Stomach smooth muscle (tissue), 2 donors: ENCODE measurements at regions not wholly inside any gene's neighbourhood (a gene's known extent, or its start where the extent isn't known, plus 50 kb on each side); places are given as distances from the start of the nearest gene placed in this dataset.

ENCODE experiments used
- H3K27ac ChIP-seq: one replicate; pipeline ENCODE4 v1.7.0; 2013; ENCODE audit warnings: mild to moderate bottlenecking, low read length, inconsistent platforms
- H3K27me3 ChIP-seq, 2 donors: one replicate each; pipeline ENCODE4 v1.7.0; 2013; ENCODE audit warnings: low read length in 2 of 2; ENCODE audit not compliant: insufficient read depth in 2 of 2, control insufficient read depth in 1 of 2
- H3K36me3 ChIP-seq, 2 donors: one replicate each; pipeline ENCODE4 v1.7.0; 2013; ENCODE audit warnings: low read length in 2 of 2; ENCODE audit not compliant: control insufficient read depth in 2 of 2, insufficient read depth in 2 of 2
- H3K4me1 ChIP-seq: one replicate; pipeline ENCODE4 v1.7.0; 2013; ENCODE audit warnings: low read length; ENCODE audit not compliant: control insufficient read depth, insufficient read depth
- H3K4me3 ChIP-seq, 2 donors: one replicate each; pipeline ENCODE4 v1.7.0; 2013; ENCODE audit warnings: low read length in 2 of 2
- H3K9ac ChIP-seq, 2 donors: one replicate each; pipeline ENCODE4 v1.7.0; 2013; ENCODE audit warnings: low read length in 2 of 2, mild to moderate bottlenecking in 1 of 2
- H3K9me3 ChIP-seq, 2 donors: one replicate each; pipeline ENCODE4 v1.7.0; 2013; ENCODE audit warnings: low read length in 2 of 2; ENCODE audit not compliant: control insufficient read depth in 2 of 2
- donor health status: healthy.
- donor health status: Pancreatic carcinoma.

- no peaks in the 10 kb centered on the region for H3K4me1 ChIP-seq
- no peak overlapping the region for H3K27ac ChIP-seq
- no peaks in the 10 kb centered on the region for H3K27me3 ChIP-seq
- no peaks in the 10 kb centered on the region for H3K36me3 ChIP-seq
- H3K9me3 ChIP-seq, result no peaks in the 10 kb centered on the region
- H3K4me3 ChIP-seq, result no peak overlapping the region
- no peak overlapping the region for H3K9ac ChIP-seq
These were observed 61.0 kb upstream of the ZDHHC17 start for GRCh38 chr12:76702946-76703345.

DNA sequence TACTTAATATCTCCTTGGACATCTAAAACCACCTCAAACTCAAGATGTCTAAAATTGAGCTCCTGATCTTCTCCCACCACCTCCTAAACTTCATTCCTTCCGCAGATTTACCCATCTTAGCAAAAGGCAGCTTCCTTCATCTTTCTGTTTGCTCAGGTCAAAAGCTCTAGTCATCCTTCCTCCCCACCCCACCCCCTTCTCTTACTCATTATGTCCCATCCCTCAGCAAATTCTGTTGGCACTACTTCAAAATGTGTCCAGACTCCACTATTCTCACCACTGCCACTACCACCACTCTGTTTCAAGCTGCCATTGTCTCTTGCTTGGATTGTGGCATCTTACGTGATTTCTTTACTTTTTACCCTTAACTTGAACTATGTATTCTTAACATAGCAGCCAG is 59.2 kb upstream of the ZDHHC17 start:
- Histone ChIP-seq H3K4me1 (no peaks in the 10 kb centered on the region), H3K9me3 (no peaks in the 10 kb centered on the region), H3K27ac (no peak overlapping the region), H3K36me3 (no peaks in the 10 kb centered on the region), H3K27me3 (no peaks in the 10 kb centered on the region), H3K4me3 (no peak overlapping the region), H3K9ac (no peak overlapping the region)

GRCh38 chr12:76706101-76706500 is 57.8 kb upstream of the ZDHHC17 start:
- Histone ChIP-seq H3K36me3 (no peaks in the 10 kb centered on the region), H3K27ac (no peak overlapping the region), H3K4me3 (no peak overlapping the region), H3K4me1 (no peaks in the 10 kb centered on the region), H3K27me3 (no peaks in the 10 kb centered on the region), H3K9me3 (no peaks in the 10 kb centered on the region), H3K9ac (no peak overlapping the region)

- no peaks in the 10 kb centered on the region for H3K4me1 ChIP-seq
- no peaks in the 10 kb centered on the region for H3K9me3 ChIP-seq
- H3K27ac ChIP-seq, result no peak overlapping the region
- H3K4me3 ChIP-seq, result no peak overlapping the region
- H3K36me3 ChIP-seq, result no peaks in the 10 kb centered on the region
- H3K9ac ChIP-seq, result no peak overlapping the region
- H3K27me3 ChIP-seq, result no peaks in the 10 kb centered on the region
These were observed 57.2 kb upstream of the ZDHHC17 start for GRCh38 chr12:76706761-76707160.

DNA sequence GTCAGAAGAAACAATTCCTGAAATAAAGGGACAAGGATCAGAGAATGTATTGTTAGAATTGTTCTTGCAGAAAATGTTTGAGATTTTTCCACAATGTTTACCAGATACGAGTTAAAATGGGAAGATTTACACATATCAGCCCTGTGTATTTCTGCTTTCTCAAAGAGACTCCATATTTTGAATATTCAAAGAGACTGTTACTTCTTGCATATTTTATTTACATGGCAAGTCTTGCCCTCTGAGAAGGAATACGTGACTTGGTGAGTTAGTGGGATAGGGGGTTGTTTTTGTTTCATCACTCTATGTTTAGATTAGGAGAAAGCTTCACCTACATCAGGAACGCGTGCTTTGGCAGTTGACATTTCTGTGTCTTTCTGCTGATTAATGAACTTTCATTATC is 56.1 kb upstream of the ZDHHC17 start:
- Histone ChIP-seq H3K9me3 (no peaks in the 10 kb centered on the region), H3K9ac (no peak overlapping the region), H3K27me3 (no peaks in the 10 kb centered on the region), H3K4me3 (no peak overlapping the region), H3K36me3 (no peaks in the 10 kb centered on the region), H3K27ac (no peak overlapping the region), H3K4me1 (no peaks in the 10 kb centered on the region)

DNA sequence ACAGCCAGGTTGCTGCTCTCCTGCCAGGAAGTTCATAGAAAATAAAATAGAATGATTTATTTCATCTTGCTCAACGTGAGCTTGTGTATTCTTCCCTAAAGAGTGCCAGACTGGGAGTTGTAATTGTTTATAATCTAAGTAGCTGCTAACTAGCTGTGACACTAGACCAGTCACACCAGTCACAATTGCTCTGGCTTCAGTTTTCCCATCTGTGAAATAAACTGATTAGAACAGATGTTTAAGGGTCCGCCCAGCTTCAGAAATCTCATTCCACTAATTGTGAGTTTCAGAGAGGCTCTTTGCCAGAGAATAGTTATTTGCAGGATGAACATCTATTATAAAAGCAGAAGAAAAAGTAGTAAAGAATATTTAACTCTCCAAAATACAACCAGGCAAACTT is 55.6 kb upstream of the ZDHHC17 start:
- H3K9me3 ChIP-seq, result no peaks in the 10 kb centered on the region
- H3K36me3 ChIP-seq, result no peaks in the 10 kb centered on the region
- H3K27ac ChIP-seq, result no peak overlapping the region
- no peaks in the 10 kb centered on the region for H3K27me3 ChIP-seq
- H3K4me3 ChIP-seq, result no peak overlapping the region
- H3K4me1 ChIP-seq, result no peaks in the 10 kb centered on the region
- H3K9ac ChIP-seq, result no peak overlapping the region

GRCh38 chr12:76711241-76711640 is 52.7 kb upstream of the ZDHHC17 start:
- Histone ChIP-seq H3K9me3 (no peaks in the 10 kb centered on the region), H3K9ac (no peak overlapping the region)

DNA sequence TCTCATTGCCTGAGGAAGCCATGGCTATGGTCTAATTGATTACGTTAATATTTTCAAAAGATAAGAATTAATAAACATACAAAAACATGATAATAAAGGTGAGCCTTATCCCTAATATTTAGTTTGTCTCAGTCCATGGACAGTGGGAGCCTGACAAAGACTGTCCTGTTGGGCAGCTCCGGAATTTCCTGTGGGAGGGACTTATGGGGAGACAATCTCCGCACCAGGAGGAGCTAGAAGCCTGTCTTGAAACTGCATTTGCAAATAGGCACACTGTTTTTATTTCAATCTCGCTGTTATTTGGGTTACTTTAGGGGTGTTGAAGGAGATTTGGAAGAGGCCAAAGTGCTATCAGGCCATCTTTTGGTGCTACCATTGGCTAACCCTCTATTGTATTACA is 50.8 kb upstream of the ZDHHC17 start:
- Histone ChIP-seq H3K36me3 (no peaks in the 10 kb centered on the region), H3K9ac (no peak overlapping the region), H3K4me1 (no peaks in the 10 kb centered on the region), H3K4me3 (no peak overlapping the region), H3K27me3 (no peaks in the 10 kb centered on the region), H3K27ac (no peak overlapping the region), H3K9me3 (no peaks in the 10 kb centered on the region)

More at GRCh38 chr12:76711241-76711640, 52.7 kb upstream of the ZDHHC17 start:
- Histone ChIP-seq H3K27ac (no peak overlapping the region), H3K4me1 (no peaks in the 10 kb centered on the region), H3K27me3 (no peaks in the 10 kb centered on the region), H3K4me3 (no peak overlapping the region), H3K36me3 (no peaks in the 10 kb centered on the region)

DNA sequence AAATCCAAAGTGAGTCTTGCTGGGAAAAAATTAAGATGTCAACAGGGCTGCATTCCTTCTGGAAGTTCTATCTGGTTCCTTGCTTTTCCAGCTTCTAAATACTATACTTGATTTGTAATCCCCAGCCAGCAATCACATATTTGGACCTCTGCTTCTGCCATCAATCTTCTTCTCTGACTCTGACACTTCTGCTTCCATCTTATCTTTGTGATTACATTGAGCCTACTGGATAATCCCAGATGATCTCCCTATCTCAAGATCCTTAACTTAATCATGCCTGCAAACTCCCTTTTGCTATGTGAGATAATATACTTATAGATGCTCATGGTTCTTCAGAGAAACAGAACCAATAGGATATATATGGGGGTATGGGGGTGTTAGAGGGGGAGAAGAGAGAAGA is 49.9 kb upstream of the ZDHHC17 start:
- Histone ChIP-seq H3K9me3 (no peaks in the 10 kb centered on the region), H3K9ac (no peak overlapping the region), H3K27ac (no peak overlapping the region), H3K4me1 (no peaks in the 10 kb centered on the region), H3K27me3 (no peaks in the 10 kb centered on the region), H3K36me3 (no peaks in the 10 kb centered on the region), H3K4me3 (no peak overlapping the region)
